ENCODE measurements at regions not wholly inside any gene's neighbourhood (a gene's known extent, or its start where the extent isn't known, plus 50 kb on each side); places are given as distances from the start of the nearest gene placed in this dataset.

- TF ChIP-seq CTCF (IDR thresholded peaks at IDR 0.05 in 2 of 3, conservative IDR thresholded peaks at IDR 0.05 in 1 of 3; ENCODE audit: control insufficient read depth in 2 of 3, extremely low read depth in 1 of 3, insufficient read depth in 1 of 3, low read depth in 3 of 3, low read length in 3 of 3) = no peak
- TF ChIP-seq MEF2B (IDR thresholded peaks at IDR 0.05; ENCODE audit: partially characterized antibody, poor library complexity, severe bottlenecking) = no peak
- no peak for TF ChIP-seq CREM (IDR thresholded peaks at IDR 0.05; ENCODE audit: low read depth)
- no peak for TF ChIP-seq CHD2 (IDR thresholded peaks at IDR 0.05; ENCODE audit: borderline replicate concordance, low read depth, low read length)
- TF ChIP-seq NR2F1 (conservative IDR thresholded peaks at IDR 0.05) = no peak
- TF ChIP-seq STAT1 (conservative IDR thresholded peaks at IDR 0.05) = no peak
- no peak for TF ChIP-seq JUNB (IDR thresholded peaks at IDR 0.05)
- no peak for TF ChIP-seq EP300 (IDR thresholded peaks at IDR 0.05; ENCODE audit: borderline replicate concordance in 1 of 2, control insufficient read depth in 1 of 2, low read depth in 2 of 2, low read length in 2 of 2)
- TF ChIP-seq SREBF2 (IDR thresholded peaks at IDR 0.05; ENCODE audit: low read length) = no peak
- no peak for TF ChIP-seq GABPA (IDR thresholded peaks at IDR 0.05; ENCODE audit: low read depth)
- no peak for TF ChIP-seq EGR1 (IDR thresholded peaks at IDR 0.05; ENCODE audit: borderline replicate concordance in 1 of 2, low read depth in 2 of 2, low read length in 2 of 2)
- TF ChIP-seq NFXL1 (IDR thresholded peaks at IDR 0.05; ENCODE audit: borderline replicate concordance) = no peak
- no peak for TF ChIP-seq ZNF207 (IDR thresholded peaks at IDR 0.05; ENCODE audit: borderline replicate concordance)
Measured at GRCh38 chr3:86828751-86829150, 162.2 kb downstream of the VGLL3 start.
